Common myeloid progenitor, CD34-positive (primary cell): ENCODE measurements at regions not wholly inside any gene's neighbourhood (a gene's known extent, or its start where the extent isn't known, plus 50 kb on each side); places are given as distances from the start of the nearest gene placed in this dataset.
A peak's percentile ranks its signal among the peaks of the same experiment; 100 is the strongest.

Experiments
- CTCF ChIA-PET: fragments of 350-600 bp; sonication (Branson Sonifier 250); formaldehyde crosslinking; loops from one replicate; lab custom pipeline; 2021; ENCODE audit warnings: antibody characterized with exemption; lab: Charles Lee
- POLR2A ChIA-PET: fragments of 350-600 bp; sonication (Branson Sonifier 250); formaldehyde crosslinking; loops from one replicate; lab custom pipeline; 2021; ENCODE audit warnings: antibody characterized with exemption; lab: Charles Lee
- DNase-seq, 3 donors: peaks; one replicate each; pipeline versions ENCODE4 v3.0.0 to v3.0.0-alpha.2; 2013
- H3K27ac ChIP-seq, 2 experiments: 1 replicate in 1 of 2; 2 replicates in 1 of 2; pipeline ENCODE4 v1.7.0; 2013; ENCODE audit warnings: inconsistent platforms in 2 of 2, low read length in 2 of 2, mild to moderate bottlenecking in 2 of 2, low read depth in 1 of 2, moderate library complexity in 1 of 2; ENCODE audit not compliant: severe bottlenecking in 2 of 2, insufficient read depth in 1 of 2, poor library complexity in 1 of 2
- H3K27me3 ChIP-seq, 5 experiments: replicated peaks in 2 of 5; 1 replicate in 3 of 5; 2 replicates in 2 of 5; pipeline versions ENCODE4 v1.6.1 to v1.7.0; 2013; ENCODE audit warnings: low read length in 4 of 5, mild to moderate bottlenecking in 2 of 5, moderate library complexity in 2 of 5, inconsistent platforms in 1 of 5; ENCODE audit not compliant: insufficient read depth in 5 of 5, control insufficient read depth in 4 of 5
- H3K36me3 ChIP-seq, 4 experiments: 1 replicate in 2 of 4; 2 replicates in 2 of 4; pipeline versions ENCODE4 v1.6.1 to v1.7.0; 2013; ENCODE audit warnings: low read length in 3 of 4, control low read depth in 1 of 4, mild to moderate bottlenecking in 1 of 4; ENCODE audit not compliant: control insufficient read depth in 4 of 4, insufficient read depth in 4 of 4
- H3K4me1 ChIP-seq, 4 experiments: 1 replicate in 3 of 4; 2 replicates in 1 of 4; pipeline versions ENCODE4 v1.6.1 to v1.7.1; 2013; ENCODE audit warnings: low read length in 3 of 4, mild to moderate bottlenecking in 3 of 4, control low read depth in 1 of 4, inconsistent platforms in 1 of 4, moderate library complexity in 1 of 4; ENCODE audit not compliant: control insufficient read depth in 4 of 4, insufficient read depth in 4 of 4; ENCODE audit errors: control extremely low read depth in 1 of 4
- H3K4me3 ChIP-seq, 7 experiments: 1 replicate in 4 of 7; 2 replicates in 3 of 7; pipeline versions ENCODE4 v1.5.1 to v1.7.0; 2013; ENCODE audit warnings: mild to moderate bottlenecking in 7 of 7, low read length in 6 of 7, moderate library complexity in 6 of 7, inconsistent platforms in 2 of 7, low read depth in 2 of 7, control low read depth in 1 of 7; ENCODE audit not compliant: insufficient read depth in 4 of 7, control insufficient read depth in 1 of 7; ENCODE audit errors: extremely low read depth in 1 of 7
- H3K9me3 ChIP-seq, 5 experiments: 1 replicate in 4 of 5; 2 replicates in 1 of 5; pipeline versions ENCODE4 v1.6.1 to v1.7.1; 2013; ENCODE audit warnings: low read length in 4 of 5, mild to moderate bottlenecking in 2 of 5, inconsistent platforms in 1 of 5, low read depth in 1 of 5, moderate library complexity in 1 of 5; ENCODE audit not compliant: control insufficient read depth in 4 of 5, insufficient read depth in 2 of 5; ENCODE audit errors: control extremely low read depth in 1 of 5
- WGBS: methylation state at CpG from one replicate; pipeline ENCODE4 v1.1.5; 2013; ENCODE audit not compliant: insufficient coverage; 5-methylcytosine and 5-hydroxymethylcytosine counted together

GRCh38 chr14:100644784-100645183 is 57.6 kb upstream of the BEGAIN start:
- 10% methylated on average over 8 of the region's 8 CpGs for WGBS
- Histone ChIP-seq H3K36me3 (no peaks in the 10 kb centered on the region), H3K4me1 (peaks cover 8 to 60% (median 43%) of the 10 kb centered on the region in 4 experiments), H3K9me3 (no peaks in the 10 kb centered on the region), H3K27ac (no peak overlapping the region), H3K4me3 (peak overlapping the region in 3 of 7 experiments; percentile 33 to 43 (median 37)), H3K27me3 (no peaks in the 10 kb centered on the region)
- CTCF ChIA-PET = interaction anchor here (0.7 to 4.6 kb wide), 21 partner anchors 9 to 260 kb away, joined by 3 to 82 read pairs (median 6); no protein-coding TSS in a partner anchor
- POLR2A ChIA-PET = no interaction called here
- no peak for DNase-seq

GRCh38 chr14:100645196-100645981 is 58.2 kb upstream of the BEGAIN start:
- H3K36me3 ChIP-seq = no peaks in the 10 kb centered on the region
- no peaks in the 10 kb centered on the region for H3K9me3 ChIP-seq
- H3K4me3 ChIP-seq = peak overlapping the region in 4 of 7 experiments; percentile 20 to 43 (median 35)
- ChIA-PET CTCF (interaction anchor here (0.6 to 4.6 kb wide), 41 partner anchors 8 to 986 kb away, joined by 3 to 82 read pairs (median 4); no protein-coding TSS in a partner anchor), POLR2A (no interaction called here)
- 3% methylated on average over 11 of the region's 12 CpGs for WGBS
- no peaks in the 10 kb centered on the region for H3K27me3 ChIP-seq
- DNase-seq = peak; percentile 89 to 96 (median 96)
- no peak overlapping the region for H3K27ac ChIP-seq
- peaks cover 8 to 54% (median 37%) of the 10 kb centered on the region in 4 experiments for H3K4me1 ChIP-seq

GRCh38 chr14:100645982-100646314 is 58.7 kb upstream of the BEGAIN start:
- no peak overlapping the region for H3K4me3 ChIP-seq
- DNase-seq = no peak
- H3K9me3 ChIP-seq = no peaks in the 10 kb centered on the region
- no peak overlapping the region for H3K27ac ChIP-seq
- ChIA-PET CTCF (interaction anchor here (0.8 to 4.6 kb wide), 39 partner anchors 8 to 986 kb away, joined by 3 to 82 read pairs (median 5); no protein-coding TSS in a partner anchor), POLR2A (no interaction called here)
- H3K27me3 ChIP-seq = no peaks in the 10 kb centered on the region
- H3K36me3 ChIP-seq = no peaks in the 10 kb centered on the region
- WGBS = 48% methylated on average over 3 of the region's 3 CpGs
- peaks cover 8 to 48% (median 31%) of the 10 kb centered on the region in 4 experiments for H3K4me1 ChIP-seq

GRCh38 chr14:100648474-100649172 is 61.4 kb upstream of the BEGAIN start:
- 100% methylated on average over 1 of the region's 2 CpGs for WGBS
- Histone ChIP-seq H3K27ac (no peak overlapping the region), H3K36me3 (no peaks in the 10 kb centered on the region)

GRCh38 chr14:100649173-100649519 is 61.9 kb upstream of the BEGAIN start:
- Histone ChIP-seq H3K36me3 (no peaks in the 10 kb centered on the region), H3K27ac (no peak overlapping the region), H3K27me3 (peaks cover 0 to 6% (median 0%) of the 10 kb centered on the region in 5 experiments), H3K4me1 (peaks cover 4 to 22% (median 17%) of the 10 kb centered on the region in 4 experiments), H3K9me3 (no peaks in the 10 kb centered on the region), H3K4me3 (no peak overlapping the region)
- 100% methylated on average over 1 of the region's 1 CpG for WGBS
- ChIA-PET CTCF (interaction anchor here (1.3 kb wide), 1 partner anchor 125 kb away, joined by 6 read pairs; no protein-coding TSS in a partner anchor), POLR2A (no interaction called here)
- DNase-seq = no peak

More at GRCh38 chr14:100648474-100649172, 61.4 kb upstream of the BEGAIN start:
- CTCF ChIA-PET = interaction anchor here (1.3 kb wide), 1 partner anchor 124 kb away, joined by 6 read pairs; no protein-coding TSS in a partner anchor
- POLR2A ChIA-PET = no interaction called here
- Histone ChIP-seq H3K27me3 (peaks cover 0 to 1% (median 0%) of the 10 kb centered on the region in 5 experiments), H3K4me3 (no peak overlapping the region), H3K9me3 (no peaks in the 10 kb centered on the region), H3K4me1 (peaks cover 4 to 26% (median 19%) of the 10 kb centered on the region in 4 experiments)
- no peak for DNase-seq

GRCh38 chr14:100651999-100652508 is 64.8 kb upstream of the BEGAIN start:
- no peak for DNase-seq

More at GRCh38 chr14:100651999-100652508, 64.8 kb upstream of the BEGAIN start:
- WGBS = no CpG with 5 or more reads among the region's 2 CpGs
- H3K9me3 ChIP-seq = no peaks in the 10 kb centered on the region
- H3K36me3 ChIP-seq = no peaks in the 10 kb centered on the region
- peaks cover 0 to 20% (median 0%) of the 10 kb centered on the region in 5 experiments for H3K27me3 ChIP-seq
- peaks cover 0 to 8% (median 0%) of the 10 kb centered on the region in 4 experiments for H3K4me1 ChIP-seq
- ChIA-PET POLR2A (no interaction called here), CTCF (interaction anchor here (0.7 to 10.7 kb wide), 13 partner anchors 9 to 265 kb away, joined by 3 to 119 read pairs (median 6); no protein-coding TSS in a partner anchor)
- H3K4me3 ChIP-seq = no peak overlapping the region
- no peak overlapping the region for H3K27ac ChIP-seq
